Common myeloid progenitor, CD34-positive (primary cell): ENCODE measurements at regions not wholly inside any gene's neighbourhood (a gene's known extent, or its start where the extent isn't known, plus 50 kb on each side); places are given as distances from the start of the nearest gene placed in this dataset.

ENCODE experiments used
- CTCF ChIA-PET: fragments of 350-600 bp; sonication (Branson Sonifier 250); formaldehyde crosslinking; loops from one replicate; lab custom pipeline; 2021; ENCODE audit warnings: antibody characterized with exemption; lab: Charles Lee
- POLR2A ChIA-PET: fragments of 350-600 bp; sonication (Branson Sonifier 250); formaldehyde crosslinking; loops from one replicate; lab custom pipeline; 2021; ENCODE audit warnings: antibody characterized with exemption; lab: Charles Lee
- DNase-seq, 3 donors: peaks; one replicate each; pipeline versions ENCODE4 v3.0.0 to v3.0.0-alpha.2; 2013
- H3K27ac ChIP-seq, 2 experiments: 1 replicate in 1 of 2; 2 replicates in 1 of 2; pipeline ENCODE4 v1.7.0; 2013; ENCODE audit warnings: inconsistent platforms in 2 of 2, low read length in 2 of 2, mild to moderate bottlenecking in 2 of 2, low read depth in 1 of 2, moderate library complexity in 1 of 2; ENCODE audit not compliant: severe bottlenecking in 2 of 2, insufficient read depth in 1 of 2, poor library complexity in 1 of 2
- H3K27me3 ChIP-seq, 5 experiments: replicated peaks in 2 of 5; 1 replicate in 3 of 5; 2 replicates in 2 of 5; pipeline versions ENCODE4 v1.6.1 to v1.7.0; 2013; ENCODE audit warnings: low read length in 4 of 5, mild to moderate bottlenecking in 2 of 5, moderate library complexity in 2 of 5, inconsistent platforms in 1 of 5; ENCODE audit not compliant: insufficient read depth in 5 of 5, control insufficient read depth in 4 of 5
- H3K36me3 ChIP-seq, 4 experiments: 1 replicate in 2 of 4; 2 replicates in 2 of 4; pipeline versions ENCODE4 v1.6.1 to v1.7.0; 2013; ENCODE audit warnings: low read length in 3 of 4, control low read depth in 1 of 4, mild to moderate bottlenecking in 1 of 4; ENCODE audit not compliant: control insufficient read depth in 4 of 4, insufficient read depth in 4 of 4
- H3K4me1 ChIP-seq, 4 experiments: 1 replicate in 3 of 4; 2 replicates in 1 of 4; pipeline versions ENCODE4 v1.6.1 to v1.7.1; 2013; ENCODE audit warnings: low read length in 3 of 4, mild to moderate bottlenecking in 3 of 4, control low read depth in 1 of 4, inconsistent platforms in 1 of 4, moderate library complexity in 1 of 4; ENCODE audit not compliant: control insufficient read depth in 4 of 4, insufficient read depth in 4 of 4; ENCODE audit errors: control extremely low read depth in 1 of 4
- H3K4me3 ChIP-seq, 7 experiments: 1 replicate in 4 of 7; 2 replicates in 3 of 7; pipeline versions ENCODE4 v1.5.1 to v1.7.0; 2013; ENCODE audit warnings: mild to moderate bottlenecking in 7 of 7, low read length in 6 of 7, moderate library complexity in 6 of 7, inconsistent platforms in 2 of 7, low read depth in 2 of 7, control low read depth in 1 of 7; ENCODE audit not compliant: insufficient read depth in 4 of 7, control insufficient read depth in 1 of 7; ENCODE audit errors: extremely low read depth in 1 of 7
- H3K9me3 ChIP-seq, 5 experiments: 1 replicate in 4 of 5; 2 replicates in 1 of 5; pipeline versions ENCODE4 v1.6.1 to v1.7.1; 2013; ENCODE audit warnings: low read length in 4 of 5, mild to moderate bottlenecking in 2 of 5, inconsistent platforms in 1 of 5, low read depth in 1 of 5, moderate library complexity in 1 of 5; ENCODE audit not compliant: control insufficient read depth in 4 of 5, insufficient read depth in 2 of 5; ENCODE audit errors: control extremely low read depth in 1 of 5
- WGBS: methylation state at CpG from one replicate; pipeline ENCODE4 v1.1.5; 2013; ENCODE audit not compliant: insufficient coverage; 5-methylcytosine and 5-hydroxymethylcytosine counted together

- Histone ChIP-seq H3K9me3 (peaks cover 0 to 14% (median 7%) of the 10 kb centered on the region in 5 experiments), H3K27me3 (no peaks in the 10 kb centered on the region), H3K36me3 (no peaks in the 10 kb centered on the region), H3K27ac (no peak overlapping the region), H3K4me1 (no peaks in the 10 kb centered on the region), H3K4me3 (no peak overlapping the region)
- ChIA-PET CTCF (no interaction called here), POLR2A (no interaction called here)
- no peak for DNase-seq
- 100% methylated on average over 1 of the region's 3 CpGs for WGBS
These were observed 86.1 kb upstream of the SLC1A1 start for GRCh38 chr9:4404156-4404555.

DNA sequence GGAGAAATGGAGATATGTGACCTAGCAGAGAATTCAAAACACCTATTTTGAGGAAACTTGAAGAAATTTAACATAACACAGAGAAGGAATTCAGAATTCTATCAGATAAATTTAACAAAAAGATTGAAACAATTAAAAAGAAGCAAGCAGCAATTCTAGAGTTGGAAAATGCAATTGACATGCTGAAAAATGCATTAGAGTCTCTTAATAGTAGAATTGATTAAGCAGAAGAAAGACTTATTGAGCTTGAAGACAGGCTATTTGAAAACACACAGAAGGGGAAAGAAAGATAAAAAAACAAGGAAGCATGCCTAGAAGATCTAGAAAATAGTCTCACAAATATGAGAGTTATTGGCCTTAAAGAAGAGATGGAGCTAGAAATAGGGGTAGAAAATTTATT is 87.8 kb upstream of the SLC1A1 start:
- Histone ChIP-seq H3K4me3 (no peak overlapping the region), H3K36me3 (no peaks in the 10 kb centered on the region), H3K4me1 (no peaks in the 10 kb centered on the region), H3K27me3 (peaks cover 0 to 2% (median 0%) of the 10 kb centered on the region in 5 experiments), H3K9me3 (peaks cover 0 to 14% (median 7%) of the 10 kb centered on the region in 5 experiments), H3K27ac (no peak overlapping the region)
- DNase-seq = no peak
- CTCF ChIA-PET = no interaction called here
- POLR2A ChIA-PET = no interaction called here

GRCh38 chr9:4400731-4401130 is 89.5 kb upstream of the SLC1A1 start:
- POLR2A ChIA-PET = no interaction called here
- CTCF ChIA-PET = interaction anchor here (1.3 kb wide), 1 partner anchor 20 kb away, joined by 3 read pairs; no protein-coding TSS in a partner anchor
- Histone ChIP-seq H3K4me3 (no peak overlapping the region), H3K36me3 (no peaks in the 10 kb centered on the region), H3K9me3 (peaks cover 0 to 14% (median 4%) of the 10 kb centered on the region in 5 experiments), H3K27ac (no peak overlapping the region), H3K27me3 (peaks cover 0 to 2% (median 0%) of the 10 kb centered on the region in 5 experiments), H3K4me1 (no peaks in the 10 kb centered on the region)
- 93% methylated on average over 3 of the region's 3 CpGs for WGBS
- no peak for DNase-seq

DNA sequence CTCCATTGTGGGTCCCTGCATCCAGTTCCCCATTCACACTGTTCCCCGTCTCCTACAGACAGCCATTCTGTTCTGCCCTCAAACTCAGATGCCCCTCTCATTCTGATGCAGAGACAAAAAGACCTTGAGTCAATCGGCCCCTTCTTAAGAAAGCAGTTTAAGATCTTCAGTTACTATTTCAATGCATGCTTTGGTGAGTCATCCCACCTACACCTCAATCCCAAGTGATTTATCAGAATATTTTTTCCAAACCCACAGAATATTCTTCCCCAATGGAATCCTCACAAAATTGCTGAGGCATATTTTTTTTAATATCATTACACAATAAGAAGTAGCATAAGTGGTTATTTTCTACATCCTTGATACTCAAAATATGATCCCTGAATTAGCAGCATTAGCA is 92.4 kb upstream of the SLC1A1 start:
- no peaks in the 10 kb centered on the region for H3K36me3 ChIP-seq
- peaks cover 0 to 2% (median 0%) of the 10 kb centered on the region in 5 experiments for H3K27me3 ChIP-seq
- no peak overlapping the region for H3K27ac ChIP-seq
- H3K4me1 ChIP-seq = no peaks in the 10 kb centered on the region
- peaks cover 0 to 10% (median 4%) of the 10 kb centered on the region in 5 experiments for H3K9me3 ChIP-seq
- H3K4me3 ChIP-seq = no peak overlapping the region
- ChIA-PET CTCF (no interaction called here), POLR2A (no interaction called here)
- DNase-seq = no peak
- 100% methylated on average over 1 of the region's 2 CpGs for WGBS

DNA sequence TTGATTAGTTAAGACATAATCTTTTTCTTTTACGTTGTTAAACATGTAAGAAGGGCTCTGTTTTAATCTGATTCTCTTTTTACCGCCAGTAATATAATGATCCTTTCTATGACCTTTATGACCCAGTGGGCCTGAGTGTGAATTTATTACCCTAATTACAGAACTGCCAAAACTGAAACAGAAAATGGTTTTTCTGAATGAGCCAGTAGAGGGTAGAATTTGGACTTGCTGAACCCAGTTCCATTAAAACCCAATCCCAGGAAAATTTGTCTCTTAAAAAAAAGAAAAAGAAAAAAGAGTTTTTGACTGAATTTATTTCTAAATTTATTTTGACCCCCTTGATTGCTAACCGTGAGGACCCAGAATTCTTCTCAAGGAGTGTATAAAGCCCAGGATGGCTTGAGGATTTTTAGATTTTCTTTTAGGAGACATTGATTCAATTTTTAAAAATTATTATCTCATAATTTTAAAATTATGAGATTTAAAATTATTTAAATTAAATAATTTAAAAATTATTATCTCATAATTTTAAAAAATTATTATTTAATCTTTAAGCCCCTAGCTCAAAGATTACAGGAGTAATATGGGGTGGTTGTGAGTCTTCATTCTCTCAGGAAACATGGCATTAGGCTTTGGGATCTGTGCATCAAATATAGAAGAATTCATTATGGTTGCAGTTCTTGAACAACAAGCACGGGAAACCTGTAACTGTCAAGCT is 94.1 kb upstream of the GLIS3 start:
- Histone ChIP-seq H3K9me3 (no peaks in the 10 kb centered on the region), H3K4me1 (no peaks in the 10 kb centered on the region), H3K4me3 (no peak overlapping the region), H3K27me3 (peaks cover 0 to 10% (median 3%) of the 10 kb centered on the region in 5 experiments), H3K27ac (no peak overlapping the region), H3K36me3 (no peaks in the 10 kb centered on the region)
- CTCF ChIA-PET = no interaction called here
- no peak for DNase-seq
- POLR2A ChIA-PET = no interaction called here
- WGBS = 80% methylated on average over 1 of the region's 4 CpGs

GRCh38 chr9:4389755-4390154 is 89.9 kb upstream of the GLIS3 start:
- Histone ChIP-seq H3K4me3 (no peak overlapping the region), H3K4me1 (no peaks in the 10 kb centered on the region), H3K27ac (no peak overlapping the region), H3K9me3 (no peaks in the 10 kb centered on the region), H3K27me3 (peaks cover 0 to 7% (median 3%) of the 10 kb centered on the region in 5 experiments), H3K36me3 (no peaks in the 10 kb centered on the region)
- no peak for DNase-seq
- ChIA-PET CTCF (no interaction called here), POLR2A (no interaction called here)
- WGBS = 90% methylated on average over 2 of the region's 4 CpGs

- DNase-seq = no peak
- no peaks in the 10 kb centered on the region for H3K36me3 ChIP-seq
- ChIA-PET POLR2A (no interaction called here), CTCF (interaction anchor here (1.3 kb wide), 1 partner anchor 251 kb away, joined by 4 read pairs; no protein-coding TSS in a partner anchor)
- no peak overlapping the region for H3K27ac ChIP-seq
- H3K4me3 ChIP-seq = no peak overlapping the region
- H3K27me3 ChIP-seq = peaks cover 0 to 8% (median 3%) of the 10 kb centered on the region in 5 experiments
- WGBS = 87% methylated on average over 3 of the region's 5 CpGs
- H3K4me1 ChIP-seq = no peaks in the 10 kb centered on the region
- no peaks in the 10 kb centered on the region for H3K9me3 ChIP-seq
These were observed 89.1 kb upstream of the GLIS3 start for GRCh38 chr9:4389003-4389402.
